ENCODE measurements at regions not wholly inside any gene's neighbourhood (a gene's known extent, or its start where the extent isn't known, plus 50 kb on each side); places are given as distances from the start of the nearest gene placed in this dataset.

GRCh38 chr10:64086083-64086767 lies 565.0 kb downstream of the REEP3 start:
- ATAC-seq = no peak
- TF ChIP-seq SNAI2 (CRISPR knock-in tag; IDR thresholded peaks at IDR 0.05) (no peak), GLIS3 (CRISPR knock-in tag; IDR thresholded peaks at IDR 0.05) (no peak), OSR1 (CRISPR knock-in tag; IDR thresholded peaks at IDR 0.05) (no peak), CSDC2 (CRISPR knock-in tag; IDR thresholded peaks at IDR 0.05) (no peak), CREB5 (CRISPR knock-in tag; IDR thresholded peaks at IDR 0.05; ENCODE audit: low read depth) (no peak), ZFP3 (CRISPR knock-in tag; IDR thresholded peaks at IDR 0.05) (no peak), TSHZ2 (CRISPR knock-in tag; IDR thresholded peaks at IDR 0.05) (no peak), PATZ1 (CRISPR knock-in tag; IDR thresholded peaks at IDR 0.05; ENCODE audit: borderline replicate concordance) (no peak), PPARA (CRISPR knock-in tag; IDR thresholded peaks at IDR 0.05; ENCODE audit: borderline replicate concordance) (no peak), ARNTL (CRISPR knock-in tag; IDR thresholded peaks at IDR 0.05; ENCODE audit: borderline replicate concordance, low read depth) (no peak), ESRRG (CRISPR knock-in tag; IDR thresholded peaks at IDR 0.05) (no peak), BACH2 (CRISPR knock-in tag; IDR thresholded peaks at IDR 0.05; ENCODE audit: borderline replicate concordance) (no peak), ZNF565 (CRISPR knock-in tag; conservative IDR thresholded peaks at IDR 0.05; ENCODE audit: low read depth) (no peak), ZNF70 (CRISPR knock-in tag; IDR thresholded peaks at IDR 0.05) (no peak), TCF4 (CRISPR knock-in tag; IDR thresholded peaks at IDR 0.05; ENCODE audit: borderline replicate concordance) (no peak)

- no peak for ATAC-seq
- TF ChIP-seq BACH2 (CRISPR knock-in tag; IDR thresholded peaks at IDR 0.05; ENCODE audit: borderline replicate concordance) = no peak
- no peak for TF ChIP-seq SNAI2 (CRISPR knock-in tag; IDR thresholded peaks at IDR 0.05)
- TF ChIP-seq ZFP3 (CRISPR knock-in tag; IDR thresholded peaks at IDR 0.05) = no peak
- no peak for TF ChIP-seq ZFP30 (CRISPR knock-in tag; IDR thresholded peaks at IDR 0.05)
- TF ChIP-seq ZNF70 (CRISPR knock-in tag; IDR thresholded peaks at IDR 0.05) = no peak
- no peak for TF ChIP-seq CSRNP3 (CRISPR knock-in tag; IDR thresholded peaks at IDR 0.05)
- TF ChIP-seq TSHZ2 (CRISPR knock-in tag; IDR thresholded peaks at IDR 0.05) = no peak
- TF ChIP-seq CSDC2 (CRISPR knock-in tag; IDR thresholded peaks at IDR 0.05) = no peak
- no peak for TF ChIP-seq GLIS3 (CRISPR knock-in tag; IDR thresholded peaks at IDR 0.05)
- no peak for TF ChIP-seq TCF4 (CRISPR knock-in tag; IDR thresholded peaks at IDR 0.05; ENCODE audit: borderline replicate concordance)
- TF ChIP-seq ISL1 (CRISPR knock-in tag; IDR thresholded peaks at IDR 0.05) = no peak
- TF ChIP-seq OSR1 (CRISPR knock-in tag; IDR thresholded peaks at IDR 0.05) = no peak
- no peak for TF ChIP-seq ZC3H10 (CRISPR knock-in tag; IDR thresholded peaks at IDR 0.05)
- no peak for TF ChIP-seq POU6F1 (CRISPR knock-in tag; IDR thresholded peaks at IDR 0.05; ENCODE audit: borderline replicate concordance, low read depth)
- TF ChIP-seq TOX (CRISPR knock-in tag; IDR thresholded peaks at IDR 0.05; ENCODE audit: borderline replicate concordance) = no peak
- no peak for TF ChIP-seq ZNF8 (CRISPR knock-in tag; IDR thresholded peaks at IDR 0.05)
- no peak for TF ChIP-seq ARNTL (CRISPR knock-in tag; IDR thresholded peaks at IDR 0.05; ENCODE audit: borderline replicate concordance, low read depth)
- TF ChIP-seq CREB5 (CRISPR knock-in tag; IDR thresholded peaks at IDR 0.05; ENCODE audit: low read depth) = no peak
- TF ChIP-seq PPARA (CRISPR knock-in tag; IDR thresholded peaks at IDR 0.05; ENCODE audit: borderline replicate concordance) = no peak
These were observed 568.4 kb downstream of the REEP3 start for GRCh38 chr10:64089648-64090047.
